PFSK-1 (cell line): ENCODE measurements at regions not wholly inside any gene's neighbourhood (a gene's known extent, or its start where the extent isn't known, plus 50 kb on each side); places are given as distances from the start of the nearest gene placed in this dataset.

Experiments
- FOXP2 ChIP-seq: optimal IDR thresholded peaks from 2 replicates; pipeline ENCODE3; 2011; ENCODE audit warnings: borderline replicate concordance, control low read depth, inconsistent platforms; ENCODE audit not compliant: insufficient read depth; ENCODE audit errors: extremely low read length, extremely low read depth
- POLR2AphosphoS5 ChIP-seq: IDR thresholded peaks from 2 replicates; pipeline ENCODE4 v1.6.1; 2012; ENCODE audit warnings: low read depth, mild to moderate bottlenecking, control low read depth, low read length, moderate library complexity
- REST ChIP-seq, 2 experiments: IDR thresholded peaks; 2 replicates each; pipeline versions ENCODE4 v1.6.1 to v1.8.0; 2011 to 2012; ENCODE audit warnings: low read depth in 2 of 2, low read length in 2 of 2, control low read depth in 1 of 2, inconsistent platforms in 1 of 2, mild to moderate bottlenecking in 1 of 2, moderate library complexity in 1 of 2; ENCODE audit not compliant: insufficient read depth in 1 of 2
- SIN3A ChIP-seq: IDR thresholded peaks from 2 replicates; pipeline ENCODE4 v1.6.1; 2012; ENCODE audit warnings: mild to moderate bottlenecking, low read length, moderate library complexity, borderline replicate concordance; ENCODE audit not compliant: insufficient read depth
- TAF1 ChIP-seq: IDR thresholded peaks from 2 replicates; pipeline ENCODE4 v1.6.1; 2012; ENCODE audit warnings: low read length, control low read depth, borderline replicate concordance; ENCODE audit not compliant: insufficient read depth

- TF ChIP-seq REST (IDR thresholded peaks at IDR 0.05; ENCODE audit: insufficient read depth in 1 of 2, low read depth in 2 of 2, low read length in 2 of 2) (no peak), SIN3A (no peak), TAF1 (no peak), FOXP2 (no peak), POLR2AphosphoS5 (no peak)
Observed at GRCh38 chr9:105191508-105192121, 52.8 kb upstream of the SLC44A1 start.

- TF ChIP-seq POLR2AphosphoS5 (no peak), TAF1 (no peak), SIN3A (no peak), REST (IDR thresholded peaks at IDR 0.05; ENCODE audit: insufficient read depth in 1 of 2, low read depth in 2 of 2, low read length in 2 of 2) (no peak), FOXP2 (no peak)
Observed at GRCh38 chr9:105193560-105193959, 50.9 kb upstream of the SLC44A1 start.

- no peak for TF ChIP-seq FOXP2
- no peak for TF ChIP-seq TAF1
- TF ChIP-seq SIN3A = no peak
- TF ChIP-seq REST (IDR thresholded peaks at IDR 0.05; ENCODE audit: insufficient read depth in 1 of 2, low read depth in 2 of 2, low read length in 2 of 2) = no peak
- no peak for TF ChIP-seq POLR2AphosphoS5
Observed at GRCh38 chr9:105194234-105194633, 50.2 kb upstream of the SLC44A1 start.
